Keratinocyte (primary cell): ENCODE measurements at regions not wholly inside any gene's neighbourhood (a gene's known extent, or its start where the extent isn't known, plus 50 kb on each side); places are given as distances from the start of the nearest gene placed in this dataset.

ENCODE experiments used
- CTCF ChIP-seq, 3 experiments: IDR thresholded peaks in 1 of 3; conservative IDR thresholded peaks in 1 of 3; optimal IDR thresholded peaks in 1 of 3; 2 replicates in 2 of 3; 3 replicates in 1 of 3; pipeline versions ENCODE3 to v1.5.1; 2011; ENCODE audit warnings: low read length in 3 of 3, mild to moderate bottlenecking in 3 of 3, moderate library complexity in 2 of 3, control low read depth in 1 of 3, inconsistent platforms in 1 of 3; ENCODE audit not compliant: insufficient read depth in 2 of 3; ENCODE audit errors: extremely low read depth in 1 of 3
- EZH2 ChIP-seq: IDR thresholded peaks from one replicate; pipeline ENCODE4 v1.6.1; 2012; ENCODE audit warnings: inconsistent platforms, mild to moderate bottlenecking, low read length, moderate library complexity

GRCh38 chr6:144655376-144655775 lies 370.2 kb downstream of the UTRN start:
- TF ChIP-seq CTCF (optimal IDR thresholded peaks at IDR 0.05 in 1 of 3, IDR thresholded peaks at IDR 0.05 in 1 of 3, conservative IDR thresholded peaks at IDR 0.05 in 1 of 3; ENCODE audit: extremely low read depth in 1 of 3, insufficient read depth in 2 of 3, low read length in 3 of 3): no peak
- TF ChIP-seq EZH2: no peak
